HG02884 (cell line): ENCODE measurements at regions not wholly inside any gene's neighbourhood (a gene's known extent, or its start where the extent isn't known, plus 50 kb on each side); places are given as distances from the start of the nearest gene placed in this dataset.

Experiments
- ATAC-seq: cut with Tn5 transposase; IDR thresholded peaks from one replicate; pipeline ENCODE4 v1.9.1; 2021; ENCODE audit warnings: mild to moderate bottlenecking, moderate library complexity; ENCODE audit not compliant: unreplicated experiment

DNA sequence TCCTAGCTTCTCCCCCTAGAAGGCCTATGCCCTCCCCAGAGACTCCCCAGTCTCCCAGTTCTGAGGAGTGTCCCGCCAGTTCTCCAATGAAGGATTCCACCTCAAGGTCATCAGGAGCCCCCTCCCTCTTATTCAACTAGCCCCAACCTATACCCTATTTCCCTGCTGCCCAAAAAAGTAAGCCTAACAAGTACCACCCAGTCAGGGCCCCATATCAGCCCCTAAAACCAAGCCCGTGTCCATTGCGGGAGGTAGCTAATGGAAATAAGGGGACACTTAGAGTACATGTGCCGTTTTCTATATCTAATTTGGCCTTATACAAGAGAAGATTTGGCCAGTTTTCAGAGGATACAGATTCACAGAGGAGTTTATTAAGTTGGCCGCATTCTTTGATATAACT lies 416.2 kb downstream of the MATN1 start:
- ATAC-seq, result no peak

DNA sequence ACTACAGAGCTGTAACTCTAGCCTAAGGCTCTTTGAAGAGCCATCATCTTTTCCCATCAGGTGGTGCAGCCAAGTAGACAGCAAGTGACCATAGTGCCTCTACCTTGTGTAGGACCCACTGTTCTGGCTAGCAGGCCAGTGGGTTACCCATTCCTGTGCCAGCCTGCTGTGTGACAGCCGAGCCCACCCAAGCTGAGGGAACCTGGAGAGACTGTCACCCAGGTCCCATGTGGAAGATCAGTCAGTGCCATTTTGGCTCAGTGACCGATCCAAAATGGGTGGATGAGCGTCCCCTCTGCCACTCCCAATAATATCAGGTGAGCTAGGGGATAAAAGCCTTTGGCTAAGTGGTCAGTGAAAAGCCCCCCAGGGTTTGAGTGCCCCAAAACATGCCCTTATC lies 417.9 kb downstream of the MATN1 start:
- no peak for ATAC-seq

DNA sequence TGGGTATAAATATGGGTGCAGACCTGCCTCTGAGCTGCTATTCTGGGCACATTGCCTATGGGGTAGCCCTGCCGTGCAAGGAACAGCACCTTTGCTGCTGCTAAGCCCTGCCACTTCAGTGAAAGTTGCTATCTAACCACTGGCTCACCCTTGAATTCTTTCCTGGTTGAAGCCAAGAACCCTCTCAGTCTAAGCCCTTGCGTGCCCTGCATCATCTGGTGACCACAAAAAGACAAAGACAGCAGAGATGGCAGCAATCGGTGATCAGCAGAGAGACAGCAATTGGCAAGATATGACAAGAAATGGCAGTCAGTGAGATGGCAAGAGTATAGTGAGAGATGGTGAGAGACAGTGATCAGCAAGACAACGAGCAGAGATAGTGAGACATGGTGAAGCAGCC lies 418.3 kb downstream of the MATN1 start:
- ATAC-seq, result no peak

DNA sequence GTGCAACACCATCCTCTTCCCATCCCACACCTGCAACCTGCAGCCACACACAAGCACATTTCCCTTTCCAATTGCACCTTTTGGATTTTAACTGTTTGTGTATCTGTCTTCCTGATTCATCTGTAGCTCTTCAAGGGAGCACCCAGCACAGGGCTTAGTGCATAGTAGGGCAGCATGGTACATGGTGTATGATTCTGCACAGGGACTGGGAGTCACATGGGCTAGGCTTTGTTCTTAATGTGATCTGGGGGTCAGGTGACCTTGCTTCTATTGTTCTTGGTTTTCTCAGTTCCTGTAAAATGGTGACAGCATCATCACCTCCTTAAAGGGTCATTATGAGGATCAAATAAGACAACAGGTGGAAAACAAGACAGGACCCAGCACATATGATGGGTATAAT lies 419.3 kb downstream of the MATN1 start:
- no peak for ATAC-seq

DNA sequence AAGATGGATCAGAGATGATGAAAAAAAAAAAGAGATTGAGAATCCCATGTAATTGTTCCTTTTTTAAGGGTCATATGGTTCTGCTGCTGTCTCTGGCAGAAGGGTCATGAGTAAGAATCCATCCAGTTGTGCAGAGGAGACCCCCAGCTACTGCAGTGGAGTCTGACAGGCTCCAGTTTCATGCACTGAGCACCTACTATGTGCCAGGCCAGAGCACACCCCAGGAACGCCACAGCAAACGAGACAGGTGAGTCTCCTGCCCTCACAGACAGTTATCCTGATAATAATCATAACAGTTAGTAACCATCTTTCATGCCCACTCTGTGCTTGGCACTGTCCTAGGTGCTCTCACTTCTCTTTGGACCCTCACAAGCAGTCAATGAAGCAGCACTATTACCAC lies 420.0 kb downstream of the MATN1 start:
- ATAC-seq, result no peak

DNA sequence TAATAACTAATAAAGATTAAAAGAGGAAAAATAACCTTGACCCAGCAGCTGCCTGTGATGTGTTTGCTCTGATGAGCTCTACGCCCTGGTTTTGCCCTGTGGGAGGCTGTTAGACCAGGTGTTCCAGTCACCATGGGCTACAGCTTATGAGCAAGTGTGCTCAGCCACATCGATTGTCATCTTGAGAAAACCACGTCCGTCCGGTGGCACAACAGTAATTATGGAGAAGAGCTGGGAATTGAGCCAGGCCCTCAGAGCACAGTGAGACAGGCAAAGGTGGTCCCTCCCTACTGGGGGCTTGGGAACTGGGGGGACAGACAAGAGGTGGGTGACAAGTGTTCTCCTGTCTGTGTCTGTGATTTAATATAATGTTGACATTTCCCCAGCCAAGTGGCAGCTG lies 420.5 kb downstream of the MATN1 start:
- ATAC-seq, result no peak

DNA sequence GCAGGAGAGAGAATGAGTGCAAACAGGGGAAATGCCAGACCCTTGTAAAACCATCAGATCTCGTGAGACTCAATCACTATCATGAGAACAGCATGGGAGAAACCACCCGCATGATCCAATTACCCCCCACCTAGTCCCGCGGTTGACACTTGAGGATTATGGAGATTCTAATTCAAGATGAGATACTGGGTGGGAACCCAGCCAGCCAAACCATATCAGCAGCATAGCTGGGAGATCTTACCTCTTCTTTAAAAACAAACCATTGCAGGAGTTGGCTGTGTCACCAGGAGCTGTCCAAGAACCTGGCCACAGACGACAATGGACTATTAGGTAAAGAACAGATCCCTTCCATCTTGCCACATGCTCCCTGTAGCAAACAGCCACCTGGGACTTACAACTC lies 422.7 kb downstream of the MATN1 start:
- ATAC-seq, result no peak

DNA sequence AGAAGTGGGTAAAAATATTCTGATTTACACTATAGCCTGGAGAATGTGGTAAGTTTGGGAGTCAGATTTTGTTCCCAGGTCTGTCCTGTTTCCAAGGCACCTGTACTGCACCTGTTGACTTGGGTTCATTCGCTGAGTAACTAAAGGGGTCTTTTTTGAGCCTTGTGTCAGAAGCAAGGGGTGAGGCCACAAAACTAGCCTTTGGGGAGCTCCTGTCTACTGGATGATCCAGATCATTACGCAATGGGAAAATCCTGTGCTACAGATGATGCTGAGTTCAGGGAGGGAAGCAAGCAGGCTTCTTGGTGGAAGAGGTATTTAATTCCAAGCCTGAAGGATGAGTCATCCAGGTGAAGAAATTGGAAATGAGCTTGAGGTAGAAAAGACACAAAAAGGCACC lies 424.0 kb downstream of the MATN1 start:
- no peak for ATAC-seq

DNA sequence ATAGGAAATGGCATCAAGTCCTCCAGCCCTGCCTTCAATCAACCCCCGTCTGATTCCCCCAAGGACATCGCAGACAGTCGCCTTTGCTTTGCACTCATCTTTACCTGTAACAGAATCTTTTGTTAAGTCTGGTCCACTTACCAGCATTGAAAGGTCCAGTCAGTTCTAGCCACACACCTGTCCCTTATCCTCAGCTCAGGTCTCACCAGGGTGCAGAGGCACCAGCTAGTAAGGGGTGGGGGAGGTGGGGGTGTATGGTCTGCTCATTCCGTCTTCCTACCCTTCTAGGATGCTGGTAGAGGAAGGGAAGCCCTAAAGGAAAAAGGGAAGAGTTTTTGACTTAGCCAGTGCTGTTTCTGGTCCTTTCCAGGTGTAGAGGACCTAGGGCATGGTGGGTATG lies 427.7 kb downstream of the MATN1 start:
- no peak for ATAC-seq

DNA sequence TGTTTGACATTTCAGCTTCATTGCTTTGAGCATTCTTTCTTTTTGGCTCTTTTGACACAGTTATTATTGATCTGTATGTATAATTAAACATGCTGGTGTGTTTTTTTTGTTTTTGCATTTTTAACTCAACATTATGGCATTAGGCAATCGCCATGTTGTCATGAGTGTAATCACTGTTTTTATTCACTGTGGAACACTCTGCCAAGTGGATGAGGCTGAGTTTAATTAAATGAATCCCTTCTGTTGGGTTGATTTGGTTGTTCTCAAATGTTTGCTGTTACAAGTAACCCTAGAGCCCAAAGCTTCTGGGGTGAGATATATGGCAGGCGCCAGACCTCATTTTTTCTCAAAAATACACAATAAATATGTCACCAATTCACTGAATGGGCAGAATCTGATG lies 428.1 kb downstream of the MATN1 start:
- no peak for ATAC-seq

DNA sequence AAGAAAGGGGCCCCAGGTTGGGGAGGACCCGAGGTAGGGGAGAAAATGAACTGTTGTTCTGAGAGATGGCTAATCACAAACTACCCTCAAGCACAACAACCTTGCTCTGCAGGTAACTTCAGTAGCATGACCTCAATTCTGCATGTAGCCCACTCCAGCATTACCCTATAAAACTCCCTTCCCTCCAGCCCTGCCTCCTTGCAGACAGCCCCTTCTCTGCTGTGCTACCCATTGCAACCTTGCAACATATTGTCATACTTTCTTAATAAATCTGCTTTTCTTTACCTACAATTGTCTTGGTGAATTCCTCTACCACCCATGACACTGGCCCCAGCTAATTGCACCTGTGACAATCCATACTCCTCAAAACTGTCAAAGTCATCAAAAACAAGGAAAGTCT lies 428.9 kb downstream of the MATN1 start:
- no peak for ATAC-seq

DNA sequence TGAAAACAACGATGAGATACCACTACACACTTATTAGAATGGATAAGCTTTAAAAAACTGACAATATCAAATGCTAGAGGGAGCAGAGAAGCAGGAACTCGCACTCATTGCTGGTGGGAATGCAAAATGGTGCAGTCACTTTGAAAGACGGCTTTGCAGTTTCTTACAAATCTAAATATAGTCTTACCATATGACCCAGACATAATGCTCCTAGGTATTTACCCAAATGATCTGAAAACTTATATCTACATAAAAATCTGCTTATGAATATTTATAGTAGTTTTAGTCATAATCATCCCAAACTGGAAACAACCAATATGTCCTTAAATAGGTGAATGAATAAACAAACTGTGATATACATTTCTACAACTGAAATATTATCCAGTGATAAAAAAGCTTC lies 430.9 kb downstream of the MATN1 start:
- ATAC-seq, result no peak

DNA sequence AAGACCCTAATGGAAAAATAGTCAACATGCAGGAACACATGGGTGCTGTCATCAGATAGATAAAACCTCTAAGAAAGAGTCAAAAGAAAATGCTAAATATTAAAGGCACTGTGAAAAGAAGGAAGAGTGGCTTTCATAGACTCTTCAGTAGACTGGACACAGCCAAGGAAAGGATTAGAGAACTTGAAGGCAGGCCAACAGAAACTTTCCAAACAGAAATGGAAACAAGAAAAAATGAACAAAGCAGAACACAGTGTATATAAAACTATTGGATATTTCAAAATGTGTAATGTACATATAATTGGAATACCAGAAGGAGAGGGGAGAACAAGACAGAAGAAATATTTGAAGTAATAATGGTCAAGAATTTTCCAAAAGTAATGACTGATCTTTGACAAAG lies 431.9 kb downstream of the MATN1 start:
- no peak for ATAC-seq

DNA sequence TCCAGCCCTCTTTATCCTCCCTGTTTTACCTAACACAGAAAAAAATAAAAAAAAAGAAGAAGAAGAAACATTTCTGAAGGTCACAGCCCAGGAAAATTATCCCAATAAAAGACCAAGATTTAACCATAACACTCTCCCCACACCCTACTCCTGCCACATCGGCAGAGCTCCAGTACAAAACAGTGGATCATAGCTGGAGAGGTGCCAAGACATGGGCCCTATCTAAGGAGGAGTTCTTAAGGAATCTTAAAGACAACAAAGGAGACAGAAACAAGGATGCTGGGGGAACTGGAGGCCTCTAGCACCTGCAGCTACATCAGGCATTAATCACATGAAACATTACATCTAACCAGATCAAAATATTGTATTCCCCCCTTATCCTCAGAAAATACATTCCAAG lies 432.8 kb downstream of the MATN1 start:
- ATAC-seq, result no peak

DNA sequence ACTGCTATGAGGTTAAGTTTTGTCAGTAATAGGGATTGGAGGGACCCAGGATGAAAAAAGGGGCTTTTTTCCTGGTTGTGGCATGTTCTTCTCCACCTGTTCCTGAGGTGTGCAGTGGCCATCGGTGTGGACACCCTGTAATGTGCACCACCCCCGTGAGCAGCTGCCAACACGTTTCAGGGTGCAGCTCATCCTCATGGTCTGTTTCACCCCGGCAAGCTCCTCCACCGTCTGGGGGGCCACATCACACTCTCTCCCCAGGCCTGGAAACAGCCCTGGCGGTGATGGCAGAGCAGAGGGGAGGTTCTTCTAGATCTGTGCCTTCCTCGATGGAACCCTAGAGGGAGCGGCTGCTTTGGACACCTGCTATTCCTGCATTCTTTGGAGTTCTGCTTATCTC lies 435.4 kb downstream of the MATN1 start:
- no peak for ATAC-seq

DNA sequence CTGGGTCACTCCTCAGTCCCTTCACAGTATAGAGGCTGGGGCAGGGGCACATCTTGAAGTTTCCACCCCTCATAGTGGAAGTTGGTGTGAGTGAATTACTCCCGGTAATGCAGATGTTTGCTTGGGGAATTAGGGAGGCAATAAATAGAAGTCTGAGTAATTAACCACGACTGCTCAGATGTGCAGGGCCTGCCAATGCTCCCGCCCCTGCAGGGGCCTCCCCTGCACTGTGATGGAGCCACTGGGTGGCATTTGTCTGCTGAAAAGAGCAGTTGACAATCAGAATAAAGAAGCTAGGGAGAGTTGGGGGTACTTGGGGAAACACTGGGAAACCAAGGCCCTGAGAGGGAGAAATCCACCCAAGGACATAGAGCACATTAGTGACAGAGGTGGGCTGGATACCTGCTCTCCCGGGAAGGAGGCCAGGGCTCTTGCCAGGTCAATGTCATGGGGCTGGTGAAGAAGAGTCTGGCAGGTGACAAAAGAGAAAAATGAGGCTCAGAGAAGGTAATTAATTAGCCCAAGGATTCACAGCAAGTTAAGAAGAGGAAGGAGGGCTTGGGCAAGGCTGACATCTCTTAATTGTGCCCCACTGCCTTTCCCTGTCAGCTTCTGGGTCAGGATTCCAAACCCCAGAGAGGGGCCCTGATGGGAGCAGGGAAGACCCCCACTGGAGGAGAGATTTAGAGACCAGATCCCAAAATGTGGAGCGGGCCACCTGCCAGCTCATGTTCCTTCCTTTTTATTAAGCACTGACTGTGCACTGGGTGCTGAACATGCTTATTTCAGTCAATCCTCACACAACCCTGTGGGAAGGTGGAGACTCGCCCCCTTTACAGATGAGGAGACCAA lies 436.2 kb downstream of the MATN1 start:
- ATAC-seq, result no peak

DNA sequence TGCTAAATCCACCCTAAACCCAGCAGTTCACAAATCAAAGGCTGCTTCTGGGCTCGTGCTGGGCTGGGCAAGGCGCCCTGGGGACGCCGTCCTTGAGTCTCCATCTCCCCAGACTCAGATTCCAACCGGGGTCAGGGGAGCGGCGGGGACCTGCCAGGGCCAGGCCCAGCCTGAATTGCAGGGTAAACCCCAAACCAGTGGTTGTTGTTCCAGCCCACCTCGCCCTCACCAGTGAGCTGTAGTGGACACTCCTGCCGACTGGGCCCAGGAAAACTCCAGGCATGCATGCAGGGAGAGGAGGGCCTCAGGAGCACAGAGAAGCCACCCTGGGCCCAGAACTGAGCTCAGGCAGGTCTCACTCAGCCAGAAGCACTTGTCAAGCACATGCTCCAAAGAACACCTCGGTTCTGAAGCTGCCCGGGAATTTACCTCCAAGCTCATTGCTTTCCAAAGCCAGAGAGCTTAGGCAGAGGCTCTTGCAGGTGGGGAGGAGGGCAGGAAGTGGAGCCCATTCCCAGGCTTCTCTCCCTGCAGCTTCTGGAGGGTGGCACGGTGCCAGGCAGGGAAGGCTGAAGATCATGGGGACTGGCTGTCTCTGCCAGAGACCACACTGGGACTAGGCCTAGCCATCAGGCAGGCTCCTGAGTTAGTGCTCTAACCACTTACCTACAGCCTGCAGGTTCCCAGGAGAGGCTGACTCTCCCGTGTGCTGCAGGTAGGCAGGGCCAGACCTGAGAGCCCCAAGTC lies 437.0 kb downstream of the MATN1 start:
- no peak for ATAC-seq

DNA sequence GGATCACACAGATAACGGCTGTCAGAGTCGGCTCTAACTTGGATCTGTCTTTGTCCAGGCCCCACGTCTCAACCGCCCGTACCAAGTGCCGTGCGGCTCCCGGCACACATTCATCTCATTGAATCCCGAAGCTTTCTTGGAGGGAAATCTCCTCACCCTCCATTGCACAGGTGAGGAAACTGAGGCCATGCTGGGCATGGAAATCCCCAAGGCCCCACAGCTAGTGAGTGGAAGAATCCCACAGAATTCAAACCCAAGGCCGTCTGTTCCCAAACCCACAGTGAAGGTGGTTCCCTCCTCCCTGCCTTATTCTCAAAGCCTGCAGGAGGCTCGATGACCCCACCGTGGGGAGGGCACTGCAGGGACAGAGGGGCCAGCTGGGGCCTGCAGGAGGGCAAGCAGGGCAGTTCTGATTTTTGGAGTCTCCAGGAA lies 437.9 kb downstream of the MATN1 start:
- ATAC-seq, result no peak

DNA sequence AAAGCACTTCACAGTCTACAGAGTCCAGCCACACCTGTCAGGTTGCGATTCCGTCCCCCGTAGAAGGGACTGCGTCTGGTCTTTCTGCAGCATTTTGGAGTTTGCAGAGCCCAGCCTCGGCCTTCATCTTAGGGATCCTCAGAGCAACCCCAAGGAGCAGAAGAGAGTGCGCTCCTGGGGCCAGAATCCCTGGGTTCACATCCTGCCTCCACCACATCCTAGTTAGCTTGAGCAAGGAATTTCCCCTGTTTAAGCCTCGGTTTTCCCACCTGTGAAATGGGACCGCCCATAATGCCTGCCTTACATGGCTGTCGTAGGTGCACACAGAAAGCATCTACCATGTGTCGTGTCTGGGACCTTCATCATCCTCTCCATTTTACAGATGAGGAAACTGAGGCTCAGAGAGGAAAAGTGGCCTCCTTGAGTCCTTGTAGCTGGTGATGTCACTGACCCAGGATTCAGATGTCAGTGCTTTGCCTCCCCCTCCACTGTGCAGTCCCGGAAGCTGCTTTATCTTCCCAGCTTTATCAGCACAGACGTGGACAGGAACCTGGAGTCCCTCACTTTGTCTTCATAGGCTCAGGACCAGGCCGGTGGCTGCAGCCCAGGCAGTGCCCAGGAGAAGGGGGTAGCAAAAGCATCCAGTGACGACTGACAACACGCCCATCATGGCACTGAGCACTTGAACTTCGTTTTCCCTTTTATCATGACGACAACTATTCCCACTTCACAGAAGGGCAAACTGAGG lies 438.5 kb downstream of the MATN1 start:
- no peak for ATAC-seq

DNA sequence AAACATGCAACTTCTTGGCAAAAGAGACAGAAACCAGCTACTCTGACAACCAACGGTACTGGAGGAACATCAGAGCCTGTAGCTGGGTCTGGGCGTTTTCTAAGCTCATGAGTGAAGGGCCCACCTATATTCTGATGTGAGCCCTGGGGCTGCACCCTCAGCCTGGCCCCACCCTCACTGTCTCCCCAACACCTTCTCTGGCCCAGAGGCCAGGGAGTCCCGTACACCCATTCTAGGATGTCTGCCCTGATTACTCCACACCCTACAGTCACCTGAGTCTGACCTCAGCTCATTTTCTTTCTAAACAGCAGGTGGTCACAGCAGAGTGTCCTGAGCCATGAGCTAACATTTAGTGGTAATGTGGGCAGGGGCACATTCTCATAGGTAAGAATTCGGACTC lies 439.2 kb downstream of the MATN1 start:
- no peak for ATAC-seq

DNA sequence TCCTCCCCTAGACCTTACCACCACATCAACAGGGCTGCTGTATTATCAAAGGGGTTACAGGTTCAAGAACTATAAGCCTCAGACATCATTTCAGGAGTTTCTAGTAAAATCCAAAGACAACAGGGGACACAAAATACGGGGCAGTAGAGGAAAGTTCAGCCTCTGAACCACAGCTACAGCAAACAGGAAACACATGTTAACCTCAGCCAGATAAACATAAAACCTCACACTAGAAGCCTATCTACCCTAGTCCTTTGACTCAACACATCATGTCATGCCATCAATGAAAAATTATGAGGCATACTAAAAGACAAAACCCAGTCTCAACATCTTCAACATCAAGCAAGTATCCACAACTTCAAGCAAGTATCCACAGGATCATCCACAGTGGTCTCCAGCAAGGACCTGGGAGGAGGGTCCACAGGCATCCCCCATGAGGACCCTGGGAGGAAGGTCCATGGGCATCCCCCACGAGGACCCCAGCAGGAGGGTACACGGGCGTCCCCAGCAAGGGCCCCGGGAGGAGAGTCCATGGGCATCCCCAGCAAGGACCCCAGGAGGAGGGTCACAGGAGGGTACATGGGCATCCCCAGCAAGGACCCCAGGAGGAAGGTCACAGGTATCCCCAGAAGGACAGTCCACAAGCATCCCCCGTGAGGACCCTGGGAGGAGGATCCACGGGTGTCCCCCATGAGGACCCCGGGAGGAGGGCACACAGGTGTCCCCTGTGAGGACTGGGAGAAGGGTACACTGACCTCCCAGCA lies 440.0 kb downstream of the MATN1 start:
- ATAC-seq, result no peak
